ENCODE measurements at regions not wholly inside any gene's neighbourhood (a gene's known extent, or its start where the extent isn't known, plus 50 kb on each side); places are given as distances from the start of the nearest gene placed in this dataset.
"Not testable (repeated sequence)": the region's sequence is repeated elsewhere in the genome, so short reads cannot be mapped to it uniquely, and the experiment has no call there.

- DNase-seq, result no peak
Observed at GRCh38 chr17:22138861-22139469, 446.6 kb downstream of the KCNJ18 start.

- no peak for DNase-seq
Observed at GRCh38 chr17:22142091-22142490, 449.8 kb downstream of the KCNJ18 start.

- DNase-seq, result no peak
Observed at GRCh38 chr17:22145605-22146178, 453.4 kb downstream of the KCNJ18 start.

- DNase-seq, result no peak
Observed at GRCh38 chr17:22158364-22158763, 466.0 kb downstream of the KCNJ18 start.

- no peak for DNase-seq
Observed at GRCh38 chr17:22161376-22161775, 469.1 kb downstream of the KCNJ18 start.

- DNase-seq, result no peak
Observed at GRCh38 chr17:22171631-22172030, 479.3 kb downstream of the KCNJ18 start.

- no peak for DNase-seq
Observed at GRCh38 chr17:22193113-22193512, 500.8 kb downstream of the KCNJ18 start.

- DNase-seq, result not testable (repeated sequence)
Observed at GRCh38 chr17:22200187-22200586, 507.9 kb downstream of the KCNJ18 start.

GRCh38 chr17:22202702-22203101 lies 510.4 kb downstream of the KCNJ18 start:
- DNase-seq, result no peak

- no peak for DNase-seq
Observed at GRCh38 chr17:22203208-22203715, 510.9 kb downstream of the KCNJ18 start.

GRCh38 chr17:22204076-22204475 lies 511.8 kb downstream of the KCNJ18 start:
- not testable (repeated sequence) for DNase-seq

GRCh38 chr17:22210212-22210611 lies 517.9 kb downstream of the KCNJ18 start:
- not testable (repeated sequence) for DNase-seq

GRCh38 chr17:22213169-22213568 lies 520.8 kb downstream of the KCNJ18 start:
- DNase-seq, result not testable (repeated sequence)

- DNase-seq, result no peak
Observed at GRCh38 chr17:22217135-22217534, 524.8 kb downstream of the KCNJ18 start.

GRCh38 chr17:22221344-22221743 lies 529.0 kb downstream of the KCNJ18 start:
- DNase-seq, result no peak

GRCh38 chr17:22226477-22226876 lies 534.2 kb downstream of the KCNJ18 start:
- DNase-seq, result not testable (repeated sequence)

- not testable (repeated sequence) for DNase-seq
Observed at GRCh38 chr17:22226932-22227331, 534.6 kb downstream of the KCNJ18 start.

GRCh38 chr17:22227699-22228553 lies 535.6 kb downstream of the KCNJ18 start:
- not testable (repeated sequence) for DNase-seq

- not testable (repeated sequence) for DNase-seq
Observed at GRCh38 chr17:22229821-22230220, 537.5 kb downstream of the KCNJ18 start.

GRCh38 chr17:22233382-22233781 lies 541.1 kb downstream of the KCNJ18 start:
- DNase-seq, result no peak

- DNase-seq, result no peak
Observed at GRCh38 chr17:22242472-22242871, 550.1 kb downstream of the KCNJ18 start.

GRCh38 chr17:22251498-22251897 lies 559.2 kb downstream of the KCNJ18 start:
- DNase-seq, result no peak

- DNase-seq, result no peak
Observed at GRCh38 chr17:22253007-22253406, 560.7 kb downstream of the KCNJ18 start.

- DNase-seq, result no peak
Observed at GRCh38 chr17:22265807-22266206, 573.5 kb downstream of the KCNJ18 start.

All from activated T-cell treated with anti-CD3 and anti-CD28 coated beads, Interleukin-2, amount 50 U/mL, for 1 hour (primary cell).